Naive thymus-derived CD4-positive, alpha-beta T cell (primary cell): ENCODE measurements at regions not wholly inside any gene's neighbourhood (a gene's known extent, or its start where the extent isn't known, plus 50 kb on each side); places are given as distances from the start of the nearest gene placed in this dataset.
"Not testable (repeated sequence)": the region's sequence is repeated elsewhere in the genome, so short reads cannot be mapped to it uniquely, and the experiment has no call there.

Source experiments
- ATAC-seq: fragments of 150-1000 bp; cut with Tn5 transposase; 2 replicates; pipeline ENCODE4 v1.10.0; 2021; ENCODE audit warnings: mild to moderate bottlenecking, moderate library complexity
- CTCF ChIA-PET: fragments of 350-600 bp; sonication (Branson Sonifier 250); formaldehyde crosslinking; loops from one replicate; lab custom pipeline; 2021; ENCODE audit warnings: antibody characterized with exemption; lab: Charles Lee
- POLR2A ChIA-PET: fragments of 350-600 bp; sonication (Branson Sonifier 250); formaldehyde crosslinking; loops from one replicate; lab custom pipeline; 2021; ENCODE audit warnings: antibody characterized with exemption, inconsistent platforms; lab: Charles Lee
- DNase-seq, 9 donors: peaks; one replicate each; pipeline versions ENCODE4 v3.0.0 to v3.0.0-alpha.2; 2020 to 2022; ENCODE audit warnings: mixed read lengths in 1 of 9
- H3K27ac ChIP-seq: one replicate; pipeline ENCODE4 v1.7.0; 2013; ENCODE audit warnings: mild to moderate bottlenecking, low read depth, low read length, moderate library complexity
- H3K27me3 ChIP-seq, 2 donors: one replicate each; pipeline ENCODE4 v1.7.0; 2013; ENCODE audit warnings: low read length in 2 of 2, mild to moderate bottlenecking in 2 of 2, moderate library complexity in 2 of 2; ENCODE audit not compliant: control insufficient read depth in 2 of 2, insufficient read depth in 2 of 2
- H3K36me3 ChIP-seq, 3 experiments: 1 replicate in 2 of 3; 2 replicates in 1 of 3; pipeline ENCODE4 v1.7.0; 2013; ENCODE audit warnings: low read length in 3 of 3, mild to moderate bottlenecking in 3 of 3, moderate library complexity in 1 of 3; ENCODE audit not compliant: insufficient read depth in 3 of 3, control insufficient read depth in 2 of 3
- H3K4me1 ChIP-seq, 2 donors: one replicate each; pipeline ENCODE4 v1.7.0; 2013; ENCODE audit warnings: low read length in 2 of 2, mild to moderate bottlenecking in 2 of 2, moderate library complexity in 1 of 2; ENCODE audit not compliant: control insufficient read depth in 2 of 2, insufficient read depth in 2 of 2
- H3K4me3 ChIP-seq: 2 replicates; pipeline ENCODE4 v1.7.0; 2013; ENCODE audit warnings: mild to moderate bottlenecking, low read length
- H3K9me3 ChIP-seq, 3 experiments: 1 replicate in 2 of 3; 2 replicates in 1 of 3; pipeline ENCODE4 v1.7.0; 2013; ENCODE audit warnings: low read length in 3 of 3; ENCODE audit not compliant: control insufficient read depth in 2 of 3
- H3K27ac Mint-ChIP-seq, 9 donors: one replicate each; pipeline ENCODE4 v1.8.0; 2020 to 2022; ENCODE audit warnings: mixed read lengths in 9 of 9, mild to moderate bottlenecking in 8 of 9, moderate library complexity in 5 of 9, inconsistent platforms in 2 of 9
- H3K27me3 Mint-ChIP-seq, 5 donors: one replicate each; pipeline ENCODE4 v1.8.0; 2021 to 2022; ENCODE audit warnings: mixed read lengths in 5 of 5, mild to moderate bottlenecking in 1 of 5
- H3K36me3 Mint-ChIP-seq, 5 donors: one replicate each; pipeline ENCODE4 v1.8.0; 2020 to 2022; ENCODE audit warnings: mixed read lengths in 5 of 5, mild to moderate bottlenecking in 3 of 5, inconsistent platforms in 1 of 5
- H3K4me1 Mint-ChIP-seq, 7 donors: one replicate each; pipeline ENCODE4 v1.8.0; 2020 to 2022; ENCODE audit warnings: mixed read lengths in 7 of 7, mild to moderate bottlenecking in 3 of 7, inconsistent platforms in 1 of 7
- H3K4me3 Mint-ChIP-seq, 10 donors: one replicate each; pipeline ENCODE4 v1.8.0; 2020 to 2022; ENCODE audit warnings: mild to moderate bottlenecking in 10 of 10, mixed read lengths in 10 of 10, moderate library complexity in 6 of 10, inconsistent platforms in 2 of 10
- H3K9me3 Mint-ChIP-seq, 11 donors: one replicate each; pipeline ENCODE4 v1.8.0; 2020 to 2022; ENCODE audit warnings: mixed read lengths in 11 of 11, mild to moderate bottlenecking in 4 of 11, inconsistent platforms in 1 of 11, moderate library complexity in 1 of 11
- intact Hi-C, 2 donors: fragments of 100-400 bp; cut with micrococcal nuclease; formaldehyde crosslinking; loops; one replicate each; pipeline ENCODE4 v1.15.1; 2023

DNA sequence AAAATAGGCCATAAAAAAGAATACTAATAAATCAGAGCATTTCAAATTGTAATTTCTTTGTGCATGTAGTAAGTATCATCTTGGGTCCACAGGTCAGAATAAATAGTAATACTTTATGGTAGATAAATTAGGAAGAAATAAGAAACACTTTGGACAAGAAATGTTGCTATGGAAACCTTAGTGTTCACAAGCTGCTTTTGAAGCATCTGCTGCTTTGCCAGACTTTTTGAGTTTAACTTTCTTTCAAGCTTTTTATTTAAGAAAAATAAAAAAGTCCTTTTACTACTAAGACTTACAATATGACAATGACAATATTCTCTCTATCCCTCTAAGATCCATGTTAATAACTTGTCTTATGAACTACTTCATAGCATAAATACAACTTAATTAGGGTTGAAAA, 690.7 kb upstream of the FSHR start:
- intact Hi-C loops = no loop called here
- Mint-ChIP-seq H3K9me3 (peaks cover 0 to 5% (median 2%) of the 10 kb centered on the region in 11 donors), H3K36me3 (no peaks in the 10 kb centered on the region), H3K27me3 (no peaks in the 10 kb centered on the region), H3K4me1 (no peaks in the 10 kb centered on the region), H3K4me3 (no peak overlapping the region), H3K27ac (no peak overlapping the region)
- Histone ChIP-seq H3K27ac (no peak overlapping the region), H3K9me3 (no peaks in the 10 kb centered on the region), H3K27me3 (no peaks in the 10 kb centered on the region), H3K4me3 (no peak overlapping the region), H3K36me3 (no peaks in the 10 kb centered on the region), H3K4me1 (no peaks in the 10 kb centered on the region)
- DNase-seq (no peak), ATAC-seq (no peak)
- POLR2A ChIA-PET = no interaction called here
- CTCF ChIA-PET = no interaction called here

DNA sequence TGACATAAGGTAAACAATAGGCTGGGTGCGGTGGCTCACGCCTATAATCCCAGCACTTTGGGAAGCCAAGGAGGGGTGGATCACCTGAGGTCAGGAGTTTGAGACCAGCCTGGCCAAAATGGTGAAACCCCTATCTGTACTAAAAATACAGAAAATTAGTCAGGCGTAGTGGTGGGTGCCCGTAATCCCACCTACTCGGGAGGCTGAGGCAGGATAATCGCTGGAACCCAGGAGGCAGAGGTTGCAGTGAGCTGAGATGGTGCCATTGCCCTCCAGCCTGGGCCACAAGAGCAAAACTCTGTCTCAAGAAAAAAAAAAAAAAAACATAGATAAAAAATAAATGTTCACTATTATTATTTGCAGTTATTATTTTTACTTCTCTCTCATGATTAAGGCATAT, 689.8 kb upstream of the FSHR start:
- H3K4me1 ChIP-seq, H3K27me3 ChIP-seq, H3K36me3 Mint-ChIP-seq, H3K4me3 ChIP-seq, H3K4me3 Mint-ChIP-seq, DNase-seq, H3K9me3 ChIP-seq, H3K36me3 ChIP-seq, ATAC-seq, intact Hi-C loops, H3K27me3 Mint-ChIP-seq, H3K27ac ChIP-seq, H3K4me1 Mint-ChIP-seq, POLR2A ChIA-PET, H3K27ac Mint-ChIP-seq, H3K9me3 Mint-ChIP-seq, CTCF ChIA-PET: not testable (repeated sequence)

DNA sequence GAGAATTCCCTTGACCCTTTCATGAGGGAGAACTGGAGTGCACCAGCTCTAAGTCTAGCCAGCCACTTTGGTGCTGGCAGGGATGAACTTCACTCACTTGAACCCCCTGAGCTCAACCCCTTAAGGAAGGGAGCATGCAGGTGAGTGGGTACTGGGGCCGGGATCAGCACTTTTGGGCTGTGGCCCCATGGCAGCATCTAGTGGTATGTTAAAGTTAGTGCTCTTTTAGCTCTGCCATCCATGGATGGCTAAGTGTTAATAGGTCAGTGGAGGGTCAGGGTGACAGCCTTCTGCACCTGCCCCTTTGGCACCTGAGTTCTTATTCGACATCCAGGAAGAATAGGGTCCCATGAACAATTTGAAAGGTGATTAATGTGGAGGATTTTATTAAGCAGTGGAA, 689.0 kb upstream of the FSHR start:
- peaks cover 0 to 10% (median 2%) of the 10 kb centered on the region in 11 donors for H3K9me3 Mint-ChIP-seq
- H3K4me1 ChIP-seq = no peaks in the 10 kb centered on the region
- H3K27ac ChIP-seq = no peak overlapping the region
- no peaks in the 10 kb centered on the region for H3K27me3 Mint-ChIP-seq
- no peaks in the 10 kb centered on the region for H3K36me3 Mint-ChIP-seq
- intact Hi-C loops = no loop called here
- no peaks in the 10 kb centered on the region for H3K9me3 ChIP-seq
- H3K27me3 ChIP-seq = no peaks in the 10 kb centered on the region
- DNase-seq (no peak), ATAC-seq (no peak)
- CTCF ChIA-PET = no interaction called here
- H3K4me1 Mint-ChIP-seq = no peaks in the 10 kb centered on the region
- H3K4me3 ChIP-seq = no peak overlapping the region
- H3K36me3 ChIP-seq = no peaks in the 10 kb centered on the region
- H3K27ac Mint-ChIP-seq = no peak overlapping the region
- no peak overlapping the region for H3K4me3 Mint-ChIP-seq
- POLR2A ChIA-PET = no interaction called here

DNA sequence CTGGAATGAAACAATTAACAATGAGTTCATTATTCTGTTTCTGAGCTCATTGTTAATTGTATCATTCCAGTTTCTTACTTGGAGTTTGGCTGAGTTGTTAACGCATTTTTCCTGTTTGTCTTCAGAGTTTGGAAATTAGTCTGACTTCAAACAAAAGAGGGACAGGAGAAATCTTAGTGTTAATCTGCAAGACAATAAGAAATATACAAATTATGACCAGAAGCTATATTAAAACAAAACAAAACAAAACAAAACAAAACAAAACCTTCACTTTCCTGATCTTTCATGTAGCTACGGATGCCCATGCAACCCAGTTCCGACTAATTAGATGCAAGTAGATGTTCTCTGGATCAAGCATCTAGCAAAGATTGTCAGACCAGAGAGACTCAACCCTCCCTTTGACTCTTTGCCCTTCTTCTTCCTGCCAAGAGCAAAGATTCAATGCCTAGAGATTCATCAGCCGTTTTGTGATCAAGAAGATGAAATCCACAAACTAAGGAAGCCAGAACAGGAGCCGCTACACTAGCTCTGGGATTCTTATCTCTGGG, 686.2 kb upstream of the FSHR start:
- Histone ChIP-seq H3K9me3 (no peaks in the 10 kb centered on the region), H3K4me1 (no peaks in the 10 kb centered on the region), H3K4me3 (no peak overlapping the region), H3K27me3 (no peaks in the 10 kb centered on the region), H3K27ac (no peak overlapping the region), H3K36me3 (no peaks in the 10 kb centered on the region)
- Mint-ChIP-seq H3K4me1 (no peaks in the 10 kb centered on the region), H3K36me3 (no peaks in the 10 kb centered on the region), H3K9me3 (peaks cover 0 to 10% (median 2%) of the 10 kb centered on the region in 11 donors), H3K27me3 (no peaks in the 10 kb centered on the region), H3K27ac (no peak overlapping the region), H3K4me3 (no peak overlapping the region)
- ATAC-seq (no peak), DNase-seq (no peak)
- intact Hi-C loops = no loop called here
- CTCF ChIA-PET = no interaction called here
- POLR2A ChIA-PET = no interaction called here

DNA sequence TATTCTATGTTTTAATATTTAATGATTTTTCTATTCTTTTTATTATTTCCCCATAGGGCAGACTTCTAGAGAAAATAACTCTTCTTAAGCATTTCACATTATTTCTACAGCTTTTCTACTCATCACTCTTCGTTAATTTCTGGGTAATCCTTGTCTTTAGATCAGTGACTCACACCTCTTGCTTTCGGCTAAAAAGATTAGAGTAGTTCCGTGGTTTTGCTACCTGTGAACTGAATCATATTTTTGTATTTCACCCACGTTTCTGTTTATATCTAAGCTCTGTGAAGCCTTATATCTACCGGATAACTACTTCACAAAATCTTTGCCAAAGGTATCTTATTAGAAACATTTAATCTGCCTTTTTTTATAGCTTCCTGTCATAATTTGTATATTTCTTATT, 685.5 kb upstream of the FSHR start:
- ChIA-PET POLR2A (no interaction called here), CTCF (no interaction called here)
- intact Hi-C loops = no loop called here
- Histone ChIP-seq H3K4me1 (no peaks in the 10 kb centered on the region), H3K36me3 (no peaks in the 10 kb centered on the region), H3K4me3 (no peak overlapping the region), H3K27me3 (no peaks in the 10 kb centered on the region), H3K9me3 (no peaks in the 10 kb centered on the region), H3K27ac (no peak overlapping the region)
- H3K4me3 Mint-ChIP-seq = no peak overlapping the region
- no peak overlapping the region for H3K27ac Mint-ChIP-seq
- no peaks in the 10 kb centered on the region for H3K27me3 Mint-ChIP-seq
- H3K9me3 Mint-ChIP-seq = peaks cover 0 to 10% (median 2%) of the 10 kb centered on the region in 11 donors
- no peaks in the 10 kb centered on the region for H3K4me1 Mint-ChIP-seq
- no peak for DNase-seq
- ATAC-seq = no peak
- H3K36me3 Mint-ChIP-seq = no peaks in the 10 kb centered on the region

DNA sequence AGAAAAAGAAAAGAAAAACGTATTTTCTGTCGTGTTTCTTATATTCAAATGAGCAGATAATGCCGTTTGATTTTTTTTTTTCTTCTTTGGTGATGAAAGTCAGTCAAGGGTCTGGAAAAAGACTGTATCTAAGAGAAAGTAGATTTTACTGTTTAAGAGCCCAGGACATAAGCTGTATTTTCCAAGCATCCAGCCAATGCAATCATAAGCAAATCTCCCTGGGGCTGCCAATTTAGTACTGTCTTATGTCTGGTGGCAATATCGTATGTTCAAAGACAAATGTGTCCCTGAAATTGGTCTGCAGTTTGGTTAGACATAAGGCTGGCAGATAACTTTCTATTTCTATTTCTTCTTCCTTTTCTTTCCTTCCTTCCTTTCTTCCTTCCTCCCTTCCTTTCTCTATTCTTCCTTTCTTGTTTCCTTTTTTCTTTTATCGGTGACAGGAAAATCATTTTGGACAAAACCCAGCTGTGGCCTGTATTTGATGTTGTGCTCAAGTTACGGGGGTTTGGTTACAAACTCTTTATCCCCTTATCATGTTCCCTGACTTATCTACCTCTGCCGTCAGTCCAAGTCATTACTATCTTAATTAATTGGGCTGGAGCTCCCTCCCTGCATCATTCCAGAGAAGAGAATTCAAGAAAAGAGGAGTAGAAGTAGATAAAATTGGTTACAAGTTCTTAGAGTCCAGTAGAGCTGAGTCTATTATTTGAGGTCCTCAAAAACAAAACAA, 683.4 kb upstream of the FSHR start:
- CTCF ChIA-PET = no interaction called here
- ATAC-seq = no peak
- no peaks in the 10 kb centered on the region for H3K36me3 Mint-ChIP-seq

DNA sequence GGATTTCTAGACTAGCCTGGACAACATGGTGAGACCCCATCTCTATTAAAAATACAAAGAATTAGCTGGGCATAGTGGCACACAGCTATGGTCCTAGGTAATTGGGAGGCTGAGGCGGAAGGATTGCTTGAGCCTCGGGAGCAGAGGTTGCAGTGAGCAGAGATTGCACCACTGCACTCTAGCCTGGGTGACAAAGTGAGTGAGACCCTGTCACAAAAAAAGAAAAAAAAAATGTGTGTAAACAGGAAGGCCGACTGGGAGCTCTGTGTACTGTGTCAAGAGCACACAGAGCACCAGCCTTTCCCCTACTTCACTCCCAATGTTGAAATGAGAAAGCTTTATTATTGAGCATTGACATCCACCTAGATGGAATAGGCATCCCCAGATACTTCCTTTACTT, 681.7 kb upstream of the FSHR start:
- no peaks in the 10 kb centered on the region for H3K4me1 Mint-ChIP-seq
- no peaks in the 10 kb centered on the region for H3K27me3 ChIP-seq
- H3K4me3 ChIP-seq = no peak overlapping the region
- H3K27ac Mint-ChIP-seq = no peak overlapping the region
- no peak overlapping the region for H3K27ac ChIP-seq
- no peak for DNase-seq
- no peaks in the 10 kb centered on the region for H3K36me3 ChIP-seq
- H3K4me3 Mint-ChIP-seq = no peak overlapping the region
- CTCF ChIA-PET = no interaction called here
- POLR2A ChIA-PET = no interaction called here
- H3K36me3 Mint-ChIP-seq = no peaks in the 10 kb centered on the region
- no peak for ATAC-seq
- H3K9me3 ChIP-seq = no peaks in the 10 kb centered on the region
- intact Hi-C loops = no loop called here
- no peaks in the 10 kb centered on the region for H3K4me1 ChIP-seq
- peaks cover 0 to 5% (median 0%) of the 10 kb centered on the region in 11 donors for H3K9me3 Mint-ChIP-seq
- H3K27me3 Mint-ChIP-seq = no peaks in the 10 kb centered on the region

More for the DNA sequence above, 683.4 kb upstream of the FSHR start:
- Mint-ChIP-seq H3K4me3 (no peak overlapping the region), H3K4me1 (no peaks in the 10 kb centered on the region), H3K9me3 (peaks cover 0 to 6% (median 0%) of the 10 kb centered on the region in 11 donors), H3K27me3 (no peaks in the 10 kb centered on the region), H3K27ac (no peak overlapping the region)
- Histone ChIP-seq H3K4me1 (no peaks in the 10 kb centered on the region), H3K9me3 (no peaks in the 10 kb centered on the region), H3K36me3 (no peaks in the 10 kb centered on the region), H3K27ac (no peak overlapping the region), H3K4me3 (no peak overlapping the region), H3K27me3 (no peaks in the 10 kb centered on the region)
- no peak for DNase-seq
- POLR2A ChIA-PET = no interaction called here
- intact Hi-C loops = no loop called here
